ENCODE measurements at regions not wholly inside any gene's neighbourhood (a gene's known extent, or its start where the extent isn't known, plus 50 kb on each side); places are given as distances from the start of the nearest gene placed in this dataset.

DNA sequence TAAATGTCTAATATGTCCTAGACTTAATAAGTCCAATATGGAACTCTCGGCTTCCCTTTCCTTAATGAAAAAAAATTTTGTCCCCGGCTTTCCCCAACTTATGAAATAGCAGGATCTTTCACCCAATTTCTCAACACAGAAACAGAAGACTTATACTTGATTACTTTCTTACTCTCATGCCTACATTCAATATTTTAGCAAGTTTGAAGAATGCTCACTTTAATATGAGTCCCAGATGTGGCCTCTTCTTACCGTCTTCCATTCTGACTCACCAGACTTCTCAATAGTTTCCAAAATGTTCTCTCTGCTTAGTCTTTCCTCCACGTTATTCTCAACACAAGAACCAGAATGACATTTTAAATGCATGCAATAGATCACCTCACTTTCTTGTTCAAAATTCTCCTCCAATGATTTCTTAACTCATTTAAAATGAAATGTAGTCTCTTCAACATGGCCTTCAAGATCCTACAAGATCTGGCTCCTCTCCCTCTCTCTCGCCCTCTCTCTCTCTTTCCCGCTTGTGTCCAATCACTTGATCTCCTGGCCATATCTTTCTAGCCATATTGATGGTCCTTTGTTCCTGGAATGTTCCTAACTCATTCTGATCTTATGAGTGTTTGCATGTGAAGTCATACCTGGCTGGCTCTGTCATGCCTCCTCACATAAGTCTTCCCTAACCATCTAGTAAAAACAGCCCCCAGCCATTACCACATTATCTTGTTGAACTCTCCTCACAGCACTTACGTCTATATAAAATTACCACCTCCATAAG is 119.7 kb upstream of the FAM3C start:
- no peak for FAIRE-seq
- no peak for TF ChIP-seq POLR2AphosphoS5 (IDR thresholded peaks at IDR 0.05; ENCODE audit: low read depth, low read length)
- no peak for DNase-seq (ENCODE audit: insufficient read length, low spot score)

DNA sequence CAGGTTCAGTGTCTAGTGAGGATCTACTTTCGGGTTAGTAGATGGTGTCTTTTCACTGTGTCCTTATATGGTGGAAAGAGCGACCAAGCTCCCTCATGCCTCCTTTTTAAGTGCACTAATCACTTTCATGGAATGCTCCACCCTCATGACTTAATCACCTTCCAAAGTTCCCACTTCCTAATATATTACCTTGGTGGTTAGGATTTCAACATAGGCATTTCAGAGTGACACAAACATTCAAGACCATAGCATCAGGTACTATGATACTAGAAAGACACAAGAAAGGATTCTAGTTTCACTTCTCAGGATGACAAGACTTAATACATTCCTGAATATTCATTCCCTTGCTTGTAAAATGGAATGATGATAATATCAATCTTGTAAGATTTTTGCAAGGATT is 119.1 kb upstream of the FAM3C start:
- FAIRE-seq, result no peak
- TF ChIP-seq SPI1 (IDR thresholded peaks at IDR 0.05; ENCODE audit: low read depth, low read length) (no peak), POLR2AphosphoS5 (IDR thresholded peaks at IDR 0.05; ENCODE audit: low read depth, low read length) (no peak), PAX5 (IDR thresholded peaks at IDR 0.05; ENCODE audit: insufficient read depth, low read length, severe bottlenecking) (no peak), TAF1 (IDR thresholded peaks at IDR 0.05; ENCODE audit: low read depth, low read length) (no peak), POU2F2 (IDR thresholded peaks at IDR 0.05; ENCODE audit: low read depth, low read length) (no peak), POLR2A (IDR thresholded peaks at IDR 0.05; ENCODE audit: low read depth, low read length) (no peak)
- no peak for DNase-seq (ENCODE audit: insufficient read length, low spot score)

DNA sequence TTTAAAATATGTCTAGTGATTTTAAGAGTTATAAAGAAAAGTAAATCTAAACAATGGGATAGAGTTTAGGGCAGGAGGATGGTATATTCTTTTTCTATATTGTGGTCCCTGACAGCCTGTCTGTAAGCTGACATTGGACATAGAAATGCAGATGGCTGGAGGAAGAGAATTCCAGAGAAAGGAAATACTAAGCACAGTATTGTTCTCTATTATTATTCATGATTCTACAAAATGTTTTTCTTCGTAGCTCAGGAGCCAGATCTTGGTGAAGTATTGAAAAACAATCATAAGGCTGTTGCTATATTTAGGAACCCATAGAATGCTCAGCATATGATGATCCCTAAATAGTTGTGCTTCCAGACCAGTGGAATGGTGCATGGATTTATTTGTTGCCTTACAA is 117.0 kb upstream of the FAM3C start:
- FAIRE-seq, result no peak
- TF ChIP-seq POLR2AphosphoS5 (IDR thresholded peaks at IDR 0.05; ENCODE audit: low read depth, low read length) (no peak), SPI1 (IDR thresholded peaks at IDR 0.05; ENCODE audit: low read depth, low read length) (no peak), TAF1 (IDR thresholded peaks at IDR 0.05; ENCODE audit: low read depth, low read length) (no peak), POLR2A (IDR thresholded peaks at IDR 0.05; ENCODE audit: low read depth, low read length) (no peak), PAX5 (IDR thresholded peaks at IDR 0.05; ENCODE audit: insufficient read depth, low read length, severe bottlenecking) (no peak), POU2F2 (IDR thresholded peaks at IDR 0.05; ENCODE audit: low read depth, low read length) (no peak)
- no peak for DNase-seq (ENCODE audit: insufficient read length, low spot score)

DNA sequence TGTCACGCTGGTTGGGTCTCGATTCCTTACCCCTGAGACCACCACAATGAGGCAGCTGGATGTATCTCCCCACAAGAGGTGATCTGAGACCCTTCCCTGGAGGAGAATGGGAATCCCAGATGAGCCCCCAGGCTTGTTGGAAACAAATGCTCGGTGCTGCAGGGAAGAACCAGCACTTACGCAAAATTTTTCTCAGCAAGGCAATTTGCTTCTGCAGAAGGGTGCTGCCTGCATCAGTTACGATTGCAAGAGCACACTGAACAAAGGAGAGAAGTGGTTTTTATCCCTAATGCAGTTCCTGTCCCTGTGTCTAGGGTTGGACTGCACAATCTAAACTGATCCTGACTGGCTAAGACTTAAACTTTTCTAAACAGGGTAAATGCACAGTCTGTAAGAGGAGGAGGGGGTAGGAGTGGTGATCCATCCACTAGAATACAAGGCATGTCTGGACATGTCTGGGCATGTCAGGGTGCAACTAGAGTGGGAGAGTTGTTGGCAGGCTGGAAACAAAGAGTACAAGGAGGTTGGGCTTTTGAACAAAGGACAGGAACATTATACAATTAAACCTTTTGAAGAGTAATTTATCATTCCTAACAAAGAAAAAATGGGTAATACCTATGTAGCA is 114.9 kb upstream of the FAM3C start:
- DNase-seq (ENCODE audit: insufficient read length, low spot score), result no peak
- no peak for TF ChIP-seq POU2F2 (IDR thresholded peaks at IDR 0.05; ENCODE audit: low read depth, low read length)
- no peak for TF ChIP-seq PAX5 (IDR thresholded peaks at IDR 0.05; ENCODE audit: insufficient read depth, low read length, severe bottlenecking)
- no peak for TF ChIP-seq TAF1 (IDR thresholded peaks at IDR 0.05; ENCODE audit: low read depth, low read length)
- no peak for TF ChIP-seq POLR2A (IDR thresholded peaks at IDR 0.05; ENCODE audit: low read depth, low read length)
- FAIRE-seq, result no peak

DNA sequence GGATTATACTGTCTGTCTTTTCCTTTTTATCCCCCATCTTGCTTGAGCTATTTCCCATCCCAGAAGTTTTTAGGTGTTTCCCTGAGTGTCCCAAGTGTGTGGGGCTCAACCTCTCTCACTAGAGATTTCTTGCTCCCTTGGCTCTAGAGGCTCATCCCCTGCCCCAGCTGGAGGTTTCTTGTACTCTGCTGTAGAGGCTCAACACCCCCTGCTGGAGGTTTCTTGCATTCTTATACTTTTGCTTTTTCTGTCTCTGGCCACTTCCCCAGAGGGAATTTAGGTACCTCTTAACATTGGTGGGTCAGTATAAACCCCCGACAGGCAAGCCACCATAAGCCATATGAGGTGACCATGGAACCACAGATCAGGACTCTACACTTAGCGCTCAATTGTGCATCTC is 114.2 kb upstream of the FAM3C start:
- TF ChIP-seq POU2F2 (IDR thresholded peaks at IDR 0.05; ENCODE audit: low read depth, low read length) (no peak), SPI1 (IDR thresholded peaks at IDR 0.05; ENCODE audit: low read depth, low read length) (no peak), PAX5 (IDR thresholded peaks at IDR 0.05; ENCODE audit: insufficient read depth, low read length, severe bottlenecking) (no peak), POLR2A (IDR thresholded peaks at IDR 0.05; ENCODE audit: low read depth, low read length) (no peak), TAF1 (IDR thresholded peaks at IDR 0.05; ENCODE audit: low read depth, low read length) (no peak), POLR2AphosphoS5 (IDR thresholded peaks at IDR 0.05; ENCODE audit: low read depth, low read length) (no peak)
- FAIRE-seq (no peak), DNase-seq (ENCODE audit: insufficient read length, low spot score) (no peak)

DNA sequence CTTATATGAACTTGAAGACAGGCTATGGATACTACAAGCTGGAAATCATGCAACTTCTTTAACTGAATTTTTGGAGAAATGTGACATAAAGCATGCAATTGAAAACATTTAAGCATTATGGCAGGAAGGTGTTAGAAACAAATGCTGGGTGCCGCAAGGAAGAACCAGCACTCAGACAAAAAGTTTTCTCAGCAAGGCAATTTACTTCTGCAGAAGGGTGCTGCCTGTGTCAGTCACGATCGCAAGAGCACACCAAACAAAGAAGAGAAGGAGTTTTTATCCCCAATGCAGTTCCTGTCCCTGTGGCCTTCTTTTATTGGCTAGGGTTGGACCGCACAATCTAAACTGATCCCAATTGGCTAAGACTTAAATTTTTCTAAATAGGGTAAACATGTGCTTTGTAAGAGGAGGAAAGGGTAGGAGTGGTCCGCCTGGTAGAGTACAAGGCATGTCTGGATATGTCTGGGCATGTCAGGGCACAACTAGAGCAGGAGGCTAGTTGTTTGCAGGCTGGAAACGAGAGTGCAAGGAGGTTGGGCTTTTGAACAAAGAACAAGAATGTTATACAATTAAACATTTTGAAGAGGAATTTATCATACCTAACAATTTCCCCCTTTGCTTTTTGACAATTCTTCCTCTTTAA is 109.6 kb upstream of the FAM3C start:
- DNase-seq (ENCODE audit: insufficient read length, low spot score) (no peak), FAIRE-seq (no peak)
- no peak for TF ChIP-seq POU2F2 (IDR thresholded peaks at IDR 0.05; ENCODE audit: low read depth, low read length)
- TF ChIP-seq TAF1 (IDR thresholded peaks at IDR 0.05; ENCODE audit: low read depth, low read length), result no peak
- TF ChIP-seq SPI1 (IDR thresholded peaks at IDR 0.05; ENCODE audit: low read depth, low read length), result no peak
- TF ChIP-seq PAX5 (IDR thresholded peaks at IDR 0.05; ENCODE audit: insufficient read depth, low read length, severe bottlenecking), result no peak
- no peak for TF ChIP-seq POLR2AphosphoS5 (IDR thresholded peaks at IDR 0.05; ENCODE audit: low read depth, low read length)
- TF ChIP-seq POLR2A (IDR thresholded peaks at IDR 0.05; ENCODE audit: low read depth, low read length), result no peak

DNA sequence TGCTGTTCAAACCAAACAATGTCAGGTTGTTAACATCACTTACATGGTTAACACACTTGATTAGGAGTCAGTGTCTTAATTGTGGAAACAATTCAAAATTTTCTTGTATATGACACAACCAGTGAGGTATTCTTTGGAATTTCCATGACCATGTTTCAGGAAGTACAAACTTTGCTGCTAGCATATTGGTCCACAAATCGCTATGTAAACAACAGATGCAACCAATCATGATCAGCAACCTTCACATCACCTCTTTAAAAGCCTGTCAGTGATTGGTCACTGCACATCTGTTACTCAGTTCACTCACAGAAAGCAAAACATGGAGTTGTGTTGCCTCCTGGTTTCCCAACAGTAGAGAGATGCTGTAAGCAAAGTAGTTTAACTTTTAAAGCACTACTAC is 108.9 kb upstream of the FAM3C start:
- FAIRE-seq (no peak), DNase-seq (ENCODE audit: insufficient read length, low spot score) (no peak)
- TF ChIP-seq POU2F2 (IDR thresholded peaks at IDR 0.05; ENCODE audit: low read depth, low read length) (no peak), POLR2A (IDR thresholded peaks at IDR 0.05; ENCODE audit: low read depth, low read length) (no peak), TAF1 (IDR thresholded peaks at IDR 0.05; ENCODE audit: low read depth, low read length) (no peak), PAX5 (IDR thresholded peaks at IDR 0.05; ENCODE audit: insufficient read depth, low read length, severe bottlenecking) (no peak), SPI1 (IDR thresholded peaks at IDR 0.05; ENCODE audit: low read depth, low read length) (no peak), POLR2AphosphoS5 (IDR thresholded peaks at IDR 0.05; ENCODE audit: low read depth, low read length) (no peak)

DNA sequence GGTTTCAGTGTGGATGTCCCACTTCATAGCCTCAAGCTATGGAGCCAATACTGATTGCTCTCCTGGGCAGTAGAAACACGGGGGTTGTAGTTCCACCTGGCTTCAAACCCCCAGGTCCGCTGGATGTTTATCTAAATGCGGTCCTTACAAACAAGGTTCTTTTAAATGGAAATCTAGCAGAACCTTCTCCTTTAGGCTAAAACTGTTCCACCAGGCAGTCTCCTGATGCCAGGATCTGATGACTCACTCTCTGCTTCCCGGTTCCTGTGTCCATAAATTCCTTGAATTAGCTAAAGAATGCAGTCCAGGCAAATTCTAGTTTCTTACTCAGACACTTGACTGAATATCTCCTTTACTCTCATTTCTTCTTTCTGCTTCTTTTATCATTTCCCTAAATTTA is 108.4 kb upstream of the FAM3C start:
- FAIRE-seq (no peak), DNase-seq (ENCODE audit: insufficient read length, low spot score) (no peak)
- no peak for TF ChIP-seq TAF1 (IDR thresholded peaks at IDR 0.05; ENCODE audit: low read depth, low read length)
- no peak for TF ChIP-seq POU2F2 (IDR thresholded peaks at IDR 0.05; ENCODE audit: low read depth, low read length)
- no peak for TF ChIP-seq POLR2A (IDR thresholded peaks at IDR 0.05; ENCODE audit: low read depth, low read length)

DNA sequence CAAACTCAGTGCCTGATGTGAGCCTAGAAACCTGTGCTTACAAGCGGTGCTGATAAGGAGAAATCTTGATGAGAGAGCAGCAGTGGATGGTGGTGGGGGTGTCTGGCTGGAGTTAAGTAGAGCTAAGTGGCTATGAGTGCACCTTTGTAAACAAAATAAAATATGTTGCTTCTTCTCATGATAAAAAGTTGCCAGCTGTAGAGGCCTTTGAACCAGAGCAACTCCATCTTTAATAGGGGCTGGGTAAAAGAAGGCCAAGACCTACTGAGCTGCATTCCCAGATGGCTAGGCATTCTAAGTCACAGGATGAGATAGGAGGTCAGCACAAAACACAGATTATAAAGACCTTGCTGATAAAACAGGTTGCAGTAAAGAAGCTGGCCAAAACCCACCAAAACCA is 107.6 kb upstream of the FAM3C start:
- DNase-seq (ENCODE audit: insufficient read length, low spot score) (no peak), FAIRE-seq (no peak)
- TF ChIP-seq POU2F2 (IDR thresholded peaks at IDR 0.05; ENCODE audit: low read depth, low read length) (no peak), SPI1 (IDR thresholded peaks at IDR 0.05; ENCODE audit: low read depth, low read length) (no peak), PAX5 (IDR thresholded peaks at IDR 0.05; ENCODE audit: insufficient read depth, low read length, severe bottlenecking) (no peak), POLR2A (IDR thresholded peaks at IDR 0.05; ENCODE audit: low read depth, low read length) (no peak), POLR2AphosphoS5 (IDR thresholded peaks at IDR 0.05; ENCODE audit: low read depth, low read length) (no peak), TAF1 (IDR thresholded peaks at IDR 0.05; ENCODE audit: low read depth, low read length) (no peak)

DNA sequence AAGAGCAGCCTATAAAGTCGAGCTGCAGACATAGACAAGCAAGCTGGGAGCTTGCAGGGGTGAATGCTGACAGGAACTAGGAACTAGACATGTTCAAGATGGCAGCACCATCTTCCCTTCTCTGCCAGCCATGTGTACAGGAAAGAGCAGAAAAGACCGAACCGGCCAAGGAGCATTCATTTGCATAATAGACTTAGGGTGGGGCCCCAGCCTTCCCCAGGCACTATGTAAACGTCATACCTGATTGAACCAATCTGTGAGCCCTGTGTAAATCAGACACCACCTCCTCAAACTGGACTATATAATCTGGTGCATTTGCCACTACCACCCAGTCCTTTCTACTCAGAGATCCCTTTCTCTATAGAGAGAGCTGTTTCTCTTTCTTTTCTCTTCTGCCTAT is 106.9 kb upstream of the FAM3C start:
- TF ChIP-seq TAF1 (IDR thresholded peaks at IDR 0.05; ENCODE audit: low read depth, low read length), result no peak
- no peak for TF ChIP-seq POLR2A (IDR thresholded peaks at IDR 0.05; ENCODE audit: low read depth, low read length)
- no peak for TF ChIP-seq POU2F2 (IDR thresholded peaks at IDR 0.05; ENCODE audit: low read depth, low read length)
- no peak for TF ChIP-seq SPI1 (IDR thresholded peaks at IDR 0.05; ENCODE audit: low read depth, low read length)
- no peak for TF ChIP-seq POLR2AphosphoS5 (IDR thresholded peaks at IDR 0.05; ENCODE audit: low read depth, low read length)
- TF ChIP-seq PAX5 (IDR thresholded peaks at IDR 0.05; ENCODE audit: insufficient read depth, low read length, severe bottlenecking), result no peak
- FAIRE-seq (no peak), DNase-seq (ENCODE audit: insufficient read length, low spot score) (no peak)

All from GM12891 (cell line).